ENCODE measurements at regions not wholly inside any gene's neighbourhood (a gene's known extent, or its start where the extent isn't known, plus 50 kb on each side); places are given as distances from the start of the nearest gene placed in this dataset.
"Not testable (repeated sequence)": the region's sequence is repeated elsewhere in the genome, so short reads cannot be mapped to it uniquely, and the experiment has no call there.

DNA sequence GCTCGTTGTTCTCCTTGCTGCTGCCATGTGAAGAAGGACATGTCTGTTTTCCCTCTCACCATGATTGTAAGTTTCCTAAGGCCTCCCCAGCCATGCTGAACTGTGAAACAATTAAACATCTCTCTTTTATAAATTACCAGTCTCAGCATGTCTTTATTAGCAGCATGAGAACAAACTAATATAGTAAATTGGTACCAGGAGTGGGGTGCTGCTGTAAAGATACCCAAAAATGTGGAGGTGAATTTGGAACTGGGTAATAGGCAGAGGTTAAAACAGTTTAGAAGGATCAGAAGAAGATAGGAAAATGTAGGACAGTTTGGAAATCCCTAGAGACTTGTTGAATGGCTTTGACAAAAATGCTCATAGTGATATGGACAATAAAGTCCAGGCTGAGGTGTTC, 576.7 kb downstream of the EPM2A start:
- TF ChIP-seq, protein P1, sequence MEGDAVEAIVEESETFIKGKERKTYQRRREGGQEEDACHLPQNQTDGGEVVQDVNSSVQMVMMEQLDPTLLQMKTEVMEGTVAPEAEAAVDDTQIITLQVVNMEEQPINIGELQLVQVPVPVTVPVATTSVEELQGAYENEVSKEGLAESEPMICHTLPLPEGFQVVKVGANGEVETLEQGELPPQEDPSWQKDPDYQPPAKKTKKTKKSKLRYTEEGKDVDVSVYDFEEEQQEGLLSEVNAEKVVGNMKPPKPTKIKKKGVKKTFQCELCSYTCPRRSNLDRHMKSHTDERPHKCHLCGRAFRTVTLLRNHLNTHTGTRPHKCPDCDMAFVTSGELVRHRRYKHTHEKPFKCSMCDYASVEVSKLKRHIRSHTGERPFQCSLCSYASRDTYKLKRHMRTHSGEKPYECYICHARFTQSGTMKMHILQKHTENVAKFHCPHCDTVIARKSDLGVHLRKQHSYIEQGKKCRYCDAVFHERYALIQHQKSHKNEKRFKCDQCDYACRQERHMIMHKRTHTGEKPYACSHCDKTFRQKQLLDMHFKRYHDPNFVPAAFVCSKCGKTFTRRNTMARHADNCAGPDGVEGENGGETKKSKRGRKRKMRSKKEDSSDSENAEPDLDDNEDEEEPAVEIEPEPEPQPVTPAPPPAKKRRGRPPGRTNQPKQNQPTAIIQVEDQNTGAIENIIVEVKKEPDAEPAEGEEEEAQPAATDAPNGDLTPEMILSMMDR (IDR thresholded peaks at IDR 0.05) = not testable (repeated sequence)
- not testable (repeated sequence) for TF ChIP-seq POLR2A (IDR thresholded peaks at IDR 0.05)
